ENCODE measurements at regions not wholly inside any gene's neighbourhood (a gene's known extent, or its start where the extent isn't known, plus 50 kb on each side); places are given as distances from the start of the nearest gene placed in this dataset.

DNA sequence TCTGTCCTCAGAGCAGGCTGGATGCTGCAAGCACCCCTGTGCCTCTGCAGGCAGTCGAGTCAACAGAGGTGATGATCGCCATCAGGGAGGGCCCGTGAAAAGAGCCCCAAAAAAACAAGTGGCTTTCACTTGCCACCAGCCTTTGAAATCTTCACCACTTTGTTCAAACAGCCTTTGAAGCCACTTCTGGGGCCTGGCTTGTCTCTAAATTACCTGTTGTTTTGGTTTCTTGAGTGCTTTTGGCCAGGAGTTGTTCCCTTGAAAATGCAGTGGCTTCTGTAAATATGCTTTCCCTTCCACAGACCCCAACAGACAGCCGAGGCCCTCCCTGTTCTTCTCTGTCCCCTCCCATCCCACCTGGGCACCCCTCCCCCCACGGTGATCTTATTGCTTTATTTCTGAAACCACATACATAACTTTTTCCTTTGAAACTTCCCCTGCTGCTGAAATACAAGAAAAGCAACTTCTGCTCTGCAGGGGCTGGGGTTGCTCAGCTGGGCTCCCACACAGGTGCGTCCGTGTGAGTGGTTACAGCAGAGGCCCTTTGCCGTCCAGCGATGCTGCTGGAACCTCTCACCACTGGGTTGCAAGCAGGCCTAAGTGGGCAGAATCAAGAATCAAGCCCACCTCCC, 283.8 kb upstream of the SHH start:
- DNase-seq (no peak), ATAC-seq (replicated peaks) (peak in 1 of 2 donors; percentile 34)
- no peak overlapping the region for H3K4me3 Mint-ChIP-seq
- H3K27ac Mint-ChIP-seq: no peak overlapping the region
- H3K4me1 Mint-ChIP-seq: peaks cover 3 to 6% of the 10 kb centered on the region in 2 donors
- H3K36me3 Mint-ChIP-seq: no peaks in the 10 kb centered on the region
- H3K9me3 Mint-ChIP-seq: peaks cover 3 to 7% of the 10 kb centered on the region in 2 donors
- H3K27me3 Mint-ChIP-seq: peaks cover 9 to 17% of the 10 kb centered on the region in 2 donors

DNA sequence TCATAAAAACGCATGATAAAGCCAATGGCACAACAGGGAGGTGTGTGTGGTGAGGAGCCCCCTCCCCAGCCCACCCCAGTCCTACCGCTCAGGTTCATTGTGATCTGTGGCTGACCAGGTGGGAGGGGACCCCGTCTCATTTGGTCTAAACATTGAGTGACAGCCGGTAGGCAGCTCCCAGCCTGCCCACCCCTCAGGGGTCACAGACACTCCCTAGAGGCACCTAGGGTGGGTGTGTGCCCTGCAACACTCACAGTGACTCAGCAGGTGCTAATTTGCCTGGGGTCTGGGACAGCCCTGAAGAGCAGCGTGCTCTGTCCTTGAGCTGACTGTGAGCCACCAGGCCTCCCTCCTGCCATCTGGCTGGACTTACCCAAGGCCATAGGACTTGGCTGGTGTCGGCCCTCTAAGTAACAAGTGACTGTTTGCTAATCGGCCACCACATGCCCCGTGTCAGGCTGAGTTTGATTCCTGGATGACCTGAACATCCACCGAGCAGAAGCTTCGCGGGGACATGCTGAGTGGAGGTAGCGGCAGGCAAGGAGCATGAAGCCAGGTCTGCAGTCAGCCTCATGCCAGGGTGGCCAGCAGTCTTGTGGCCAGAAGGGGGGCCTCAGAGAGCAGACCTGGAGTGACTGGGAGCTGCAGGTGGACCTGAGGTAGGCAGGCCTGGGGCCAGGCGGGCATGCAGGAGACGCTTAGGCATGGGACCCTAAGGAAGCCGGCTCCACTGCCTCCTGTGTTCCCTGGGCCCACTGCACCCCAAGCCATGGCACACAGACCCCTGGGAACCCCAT, 282.3 kb upstream of the SHH start:
- H3K4me3 Mint-ChIP-seq: no peak overlapping the region
- peaks cover 9 to 17% of the 10 kb centered on the region in 2 donors for H3K27me3 Mint-ChIP-seq
- peaks cover 3 to 7% of the 10 kb centered on the region in 2 donors for H3K9me3 Mint-ChIP-seq
- peaks cover 3 to 6% of the 10 kb centered on the region in 2 donors for H3K4me1 Mint-ChIP-seq
- no peak for ATAC-seq (replicated peaks)
- DNase-seq: no peak
- H3K27ac Mint-ChIP-seq: no peak overlapping the region
- no peaks in the 10 kb centered on the region for H3K36me3 Mint-ChIP-seq

DNA sequence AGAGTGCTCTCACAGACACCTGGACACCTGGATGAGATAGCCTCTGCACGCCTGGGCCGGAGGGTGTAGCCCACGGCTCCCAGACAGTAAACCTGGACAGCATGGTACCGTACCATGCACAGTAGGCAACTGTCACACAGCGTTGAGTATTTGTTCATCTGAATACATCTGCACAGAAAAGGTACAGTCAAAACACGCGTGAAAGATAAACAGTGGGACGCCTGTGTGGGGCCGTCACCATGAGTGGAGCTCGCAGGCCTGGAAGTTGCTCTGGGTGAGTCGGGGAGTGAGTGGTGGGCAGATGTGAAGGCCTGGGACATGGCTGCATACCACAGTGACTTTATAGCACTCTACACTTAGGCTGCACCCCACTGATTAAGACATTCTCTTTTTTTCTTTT, 280.0 kb upstream of the SHH start:
- Mint-ChIP-seq H3K4me1 (peaks cover 3 to 6% of the 10 kb centered on the region in 2 donors), H3K27ac (no peak overlapping the region), H3K36me3 (no peaks in the 10 kb centered on the region), H3K4me3 (no peak overlapping the region), H3K27me3 (peaks cover 9 to 17% of the 10 kb centered on the region in 2 donors), H3K9me3 (peaks cover 3 to 7% of the 10 kb centered on the region in 2 donors)
- DNase-seq (no peak), ATAC-seq (replicated peaks) (no peak)

DNA sequence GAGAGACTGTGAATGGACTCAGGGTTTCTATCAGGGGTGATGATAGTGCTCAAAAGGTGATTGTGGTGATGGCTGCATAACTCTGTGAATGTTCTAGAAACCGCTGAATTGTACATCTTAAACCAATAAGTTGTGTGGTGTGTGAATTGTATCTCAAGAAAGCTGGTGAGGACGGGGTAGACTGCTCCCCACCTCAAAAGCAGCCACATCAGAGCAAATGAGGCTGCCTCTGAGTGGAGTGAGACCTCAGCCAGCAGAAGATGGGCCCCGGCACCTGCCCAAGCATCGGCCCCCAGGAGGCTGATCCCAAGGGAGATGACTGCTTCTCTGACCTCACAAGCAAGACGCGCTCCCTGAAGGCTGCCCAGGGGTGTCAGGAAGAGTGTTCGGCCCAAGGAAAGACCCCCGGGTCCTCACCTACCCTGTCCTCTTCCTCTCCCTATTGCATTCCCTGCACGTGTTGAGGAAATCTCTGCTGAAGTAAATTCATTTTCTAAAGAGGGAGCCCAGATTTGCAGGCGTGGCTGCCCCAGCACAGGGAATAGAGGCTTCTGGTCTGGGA, 279.3 kb upstream of the SHH start:
- ATAC-seq (replicated peaks): no peak
- Mint-ChIP-seq H3K27ac (no peak overlapping the region), H3K4me3 (no peak overlapping the region), H3K9me3 (peaks cover 3 to 7% of the 10 kb centered on the region in 2 donors), H3K36me3 (no peaks in the 10 kb centered on the region), H3K27me3 (peaks cover 9 to 11% of the 10 kb centered on the region in 2 donors), H3K4me1 (peaks cover 3 to 6% of the 10 kb centered on the region in 2 donors)
- no peak for DNase-seq

DNA sequence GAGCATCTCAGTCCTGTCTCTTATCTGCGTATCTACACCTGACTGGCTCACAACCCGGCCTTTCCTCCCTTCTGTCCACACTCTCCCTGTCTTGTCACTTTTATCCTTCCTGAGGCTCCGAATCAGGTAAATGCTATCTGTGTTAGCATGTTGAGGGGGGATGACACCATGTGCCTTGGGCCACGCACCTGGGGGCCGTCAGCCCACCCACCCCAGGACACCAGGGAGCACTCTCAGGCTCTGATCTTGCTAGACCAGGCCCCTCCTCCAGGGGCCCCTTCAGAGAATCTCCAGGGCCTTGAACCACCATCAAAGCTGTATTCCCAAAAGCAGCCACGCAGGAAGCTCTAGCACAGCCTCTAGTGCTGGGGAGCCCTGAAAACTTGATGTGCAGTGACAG, 278.7 kb upstream of the SHH start:
- no peaks in the 10 kb centered on the region for H3K36me3 Mint-ChIP-seq
- H3K27me3 Mint-ChIP-seq: peaks cover 6 to 9% of the 10 kb centered on the region in 2 donors
- ATAC-seq (replicated peaks) (no peak), DNase-seq (no peak)
- no peak overlapping the region for H3K27ac Mint-ChIP-seq
- H3K4me1 Mint-ChIP-seq: peaks cover 0 to under 1% of the 10 kb centered on the region in 2 donors
- peaks cover 3 to 7% of the 10 kb centered on the region in 2 donors for H3K9me3 Mint-ChIP-seq
- H3K4me3 Mint-ChIP-seq: no peak overlapping the region

DNA sequence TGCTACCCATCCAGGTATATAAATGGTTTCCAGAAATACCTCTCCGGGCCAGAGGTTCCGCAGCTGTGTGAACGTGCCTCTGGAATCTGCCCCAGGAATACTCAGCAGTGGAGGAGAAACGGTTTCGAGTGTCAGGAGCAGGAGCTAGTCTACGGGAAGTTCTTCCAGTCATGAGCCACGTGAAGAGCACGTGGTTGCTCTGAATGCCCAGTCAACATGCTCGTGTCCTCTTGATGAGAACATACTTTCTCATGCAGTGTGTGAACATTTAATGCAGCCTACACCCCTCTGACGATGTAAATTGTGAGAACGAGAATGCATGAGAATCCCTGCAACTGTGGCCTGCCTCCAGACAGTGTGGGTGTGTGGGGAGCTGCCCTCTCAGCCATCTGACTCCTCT, 277.0 kb upstream of the SHH start:
- Mint-ChIP-seq H3K9me3 (peaks cover 3 to 7% of the 10 kb centered on the region in 2 donors), H3K4me1 (no peaks in the 10 kb centered on the region), H3K27ac (no peak overlapping the region), H3K27me3 (peaks cover 6 to 9% of the 10 kb centered on the region in 2 donors), H3K36me3 (peaks cover 0 to 2% of the 10 kb centered on the region in 2 donors), H3K4me3 (no peak overlapping the region)
- DNase-seq (no peak), ATAC-seq (replicated peaks) (no peak)

DNA sequence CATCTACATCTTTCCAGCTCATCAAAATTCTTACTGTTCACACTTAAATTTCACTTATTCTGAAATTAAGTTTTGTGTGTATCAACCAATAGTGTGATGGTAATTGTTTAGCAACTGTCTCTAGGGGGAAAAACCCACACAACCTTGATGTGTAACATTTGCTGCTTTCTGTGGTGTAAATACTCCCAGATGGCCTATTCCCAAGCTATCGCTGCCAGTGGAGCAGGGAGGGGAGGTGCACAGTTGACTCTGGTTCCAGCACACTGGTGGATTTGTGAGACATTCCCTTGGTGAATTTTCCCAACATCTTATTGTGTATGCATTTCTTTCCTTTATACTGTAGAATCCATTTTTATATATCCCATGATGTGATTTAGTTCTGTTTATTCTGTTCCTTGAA, 275.9 kb upstream of the SHH start:
- no peak for ATAC-seq (replicated peaks)
- no peak overlapping the region for H3K4me3 Mint-ChIP-seq
- H3K27me3 Mint-ChIP-seq: no peaks in the 10 kb centered on the region
- H3K4me1 Mint-ChIP-seq: no peaks in the 10 kb centered on the region
- H3K9me3 Mint-ChIP-seq: peaks cover 0 to 3% of the 10 kb centered on the region in 2 donors
- peaks cover 0 to 2% of the 10 kb centered on the region in 2 donors for H3K36me3 Mint-ChIP-seq
- no peak overlapping the region for H3K27ac Mint-ChIP-seq
- no peak for DNase-seq

DNA sequence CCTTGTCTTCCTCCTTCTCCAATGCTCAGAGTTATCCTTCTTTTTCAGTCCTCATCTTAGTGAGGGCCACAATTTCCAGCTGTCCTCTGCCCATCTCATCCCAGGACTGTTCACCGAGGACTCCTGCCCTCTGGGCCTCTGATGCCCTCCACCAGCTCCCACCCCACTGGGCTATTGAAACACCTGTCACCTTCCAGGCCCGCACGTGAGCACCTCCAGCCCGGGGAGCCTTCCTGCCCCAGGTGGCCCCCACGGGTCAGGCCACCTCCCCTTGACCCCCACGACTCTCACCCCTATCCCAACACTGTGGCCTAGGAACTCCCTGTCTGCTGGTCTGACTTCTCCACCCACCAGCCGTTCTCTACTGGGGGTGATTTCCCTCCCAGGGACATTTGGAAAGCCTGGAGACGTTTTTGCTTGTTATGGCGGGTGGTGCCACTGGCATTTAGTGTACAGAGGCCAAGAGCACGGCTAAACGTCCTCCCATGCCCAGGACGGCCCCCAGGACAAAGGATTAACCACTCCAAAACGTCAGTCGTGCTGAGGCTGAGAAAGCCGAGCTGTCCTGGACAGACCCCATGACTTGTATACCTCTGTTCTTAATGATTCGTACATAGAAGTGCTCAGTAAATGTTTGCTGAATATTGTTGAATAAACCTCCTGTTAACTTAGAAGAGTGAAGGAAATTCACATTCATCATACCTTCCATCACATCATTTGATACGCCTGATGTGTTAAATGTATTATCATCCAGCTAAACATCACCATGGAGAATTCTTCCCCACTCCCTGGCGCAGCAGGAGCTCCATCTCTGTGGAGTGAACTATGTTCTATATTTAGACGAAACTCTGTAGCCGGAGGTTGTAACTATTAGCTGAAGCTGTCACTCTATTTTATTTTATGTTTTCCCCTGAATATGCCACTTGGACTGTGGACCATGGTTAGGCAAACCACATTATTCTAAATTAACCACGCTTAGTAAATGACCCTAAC, 270.1 kb upstream of the SHH start:
- Mint-ChIP-seq H3K36me3 (peaks cover 0 to 2% of the 10 kb centered on the region in 2 donors), H3K27me3 (no peaks in the 10 kb centered on the region), H3K4me3 (no peak overlapping the region), H3K4me1 (no peaks in the 10 kb centered on the region), H3K9me3 (peaks cover 0 to 3% of the 10 kb centered on the region in 2 donors), H3K27ac (no peak overlapping the region)
- ATAC-seq (replicated peaks): no peak
- no peak for DNase-seq

DNA sequence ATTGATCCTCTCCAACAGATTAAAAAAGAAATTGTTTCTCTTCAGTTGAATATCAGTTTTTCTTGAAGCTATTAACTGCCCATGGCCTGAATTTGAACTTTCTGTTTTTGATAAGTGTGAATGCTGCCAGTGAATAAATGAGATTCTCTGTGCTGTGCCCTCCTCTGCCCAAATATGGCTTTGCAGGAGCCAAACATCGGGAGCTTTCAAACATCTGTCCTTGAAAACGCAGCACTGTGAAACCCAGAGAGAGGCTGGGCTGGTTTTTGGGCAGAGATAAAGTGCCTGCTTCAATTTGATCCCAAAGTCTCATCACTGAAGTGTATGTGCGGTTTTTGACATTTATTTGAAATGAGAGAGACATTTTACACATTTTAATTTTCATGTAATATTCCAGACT, 268.3 kb upstream of the SHH start:
- no peak overlapping the region for H3K4me3 Mint-ChIP-seq
- DNase-seq (no peak), ATAC-seq (replicated peaks) (no peak)
- peaks cover 0 to 3% of the 10 kb centered on the region in 2 donors for H3K9me3 Mint-ChIP-seq
- H3K27me3 Mint-ChIP-seq: no peaks in the 10 kb centered on the region
- no peaks in the 10 kb centered on the region for H3K4me1 Mint-ChIP-seq
- peaks cover 0 to 2% of the 10 kb centered on the region in 2 donors for H3K36me3 Mint-ChIP-seq
- no peak overlapping the region for H3K27ac Mint-ChIP-seq

DNA sequence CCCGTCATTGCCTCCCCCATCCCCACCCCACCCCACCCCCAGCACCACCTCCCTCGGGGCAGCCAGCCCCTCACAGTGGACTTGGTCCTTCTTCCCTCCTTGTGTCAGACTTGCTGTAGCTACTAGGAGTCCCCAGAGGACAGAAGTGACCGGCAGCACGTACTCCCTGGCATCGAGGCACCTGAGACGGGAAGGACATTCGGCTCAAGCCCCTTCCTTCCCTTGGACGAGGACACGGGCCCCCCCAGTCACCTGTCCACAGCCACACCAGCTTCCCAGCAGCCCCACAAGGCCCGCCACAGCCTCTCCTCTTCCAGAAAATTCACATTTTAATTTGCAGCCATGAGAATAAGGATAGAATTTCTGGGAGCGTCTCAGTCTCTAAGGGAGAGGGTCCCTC, 267.8 kb upstream of the SHH start:
- H3K4me1 Mint-ChIP-seq: no peaks in the 10 kb centered on the region
- H3K27ac Mint-ChIP-seq: no peak overlapping the region
- peaks cover 0 to 3% of the 10 kb centered on the region in 2 donors for H3K9me3 Mint-ChIP-seq
- H3K4me3 Mint-ChIP-seq: no peak overlapping the region
- H3K36me3 Mint-ChIP-seq: peaks cover 0 to 2% of the 10 kb centered on the region in 2 donors
- ATAC-seq (replicated peaks) (no peak), DNase-seq (no peak)
- H3K27me3 Mint-ChIP-seq: peaks cover 0 to 4% of the 10 kb centered on the region in 2 donors

DNA sequence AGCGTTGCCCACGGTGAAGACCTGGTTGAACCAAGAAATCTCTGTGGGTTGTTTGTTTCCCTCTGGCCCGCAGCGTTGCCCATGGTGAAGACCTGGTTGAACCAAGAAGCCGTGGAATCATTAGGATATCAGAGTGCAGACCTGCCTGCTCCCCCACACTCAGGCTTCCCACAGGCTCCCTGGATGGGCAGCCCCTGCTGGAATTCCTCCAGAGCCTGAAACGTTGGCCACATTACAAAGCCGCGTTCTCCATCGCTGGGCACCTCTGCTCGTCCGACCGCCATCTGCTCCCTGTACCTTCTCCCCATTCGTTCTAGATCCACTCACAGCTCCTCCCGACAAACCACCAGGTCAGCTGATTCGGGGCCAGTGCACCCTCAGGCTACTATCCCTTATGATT, 266.9 kb upstream of the SHH start:
- peaks cover 0 to 9% of the 10 kb centered on the region in 2 donors for H3K27me3 Mint-ChIP-seq
- H3K4me1 Mint-ChIP-seq: no peaks in the 10 kb centered on the region
- H3K4me3 Mint-ChIP-seq: no peak overlapping the region
- DNase-seq (no peak), ATAC-seq (replicated peaks) (no peak)
- peaks cover 0 to 3% of the 10 kb centered on the region in 2 donors for H3K9me3 Mint-ChIP-seq
- H3K27ac Mint-ChIP-seq: no peak overlapping the region
- H3K36me3 Mint-ChIP-seq: no peaks in the 10 kb centered on the region

DNA sequence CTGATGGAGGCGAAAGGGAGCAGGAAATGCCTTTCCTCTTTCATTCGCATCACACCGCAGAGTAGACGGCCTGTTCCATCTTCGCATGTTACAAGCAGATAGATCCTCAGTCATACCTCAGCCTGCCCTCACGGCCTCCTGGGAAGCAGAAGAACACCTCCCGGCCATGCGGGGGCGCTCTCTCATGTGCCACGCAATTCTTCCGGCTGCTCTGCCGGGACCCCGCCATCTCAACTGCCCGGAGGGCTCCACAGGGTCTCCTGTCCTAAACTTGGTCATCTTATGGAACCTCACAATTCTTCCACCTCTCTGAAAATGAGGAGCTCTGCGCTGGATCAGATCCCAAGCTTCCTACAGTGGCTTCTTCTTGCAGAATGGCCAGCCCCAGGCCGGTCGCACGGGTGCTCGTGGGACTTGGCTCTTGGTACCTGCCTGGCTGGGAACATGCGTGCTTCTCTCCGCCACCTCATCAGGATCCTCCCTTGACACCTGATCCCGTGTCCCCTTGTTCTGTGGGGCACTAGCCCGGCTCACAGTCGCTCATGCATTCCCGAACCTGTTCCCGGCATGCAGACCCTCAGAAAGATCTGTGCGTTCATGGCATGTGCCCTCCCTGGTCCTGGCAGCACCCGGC, 262.8 kb upstream of the SHH start:
- H3K36me3 Mint-ChIP-seq: no peaks in the 10 kb centered on the region
- ATAC-seq (replicated peaks) (no peak), DNase-seq (no peak)
- no peaks in the 10 kb centered on the region for H3K4me1 Mint-ChIP-seq
- H3K4me3 Mint-ChIP-seq: no peak overlapping the region
- no peaks in the 10 kb centered on the region for H3K9me3 Mint-ChIP-seq
- no peak overlapping the region for H3K27ac Mint-ChIP-seq
- H3K27me3 Mint-ChIP-seq: peaks cover 2 to 9% of the 10 kb centered on the region in 2 donors

DNA sequence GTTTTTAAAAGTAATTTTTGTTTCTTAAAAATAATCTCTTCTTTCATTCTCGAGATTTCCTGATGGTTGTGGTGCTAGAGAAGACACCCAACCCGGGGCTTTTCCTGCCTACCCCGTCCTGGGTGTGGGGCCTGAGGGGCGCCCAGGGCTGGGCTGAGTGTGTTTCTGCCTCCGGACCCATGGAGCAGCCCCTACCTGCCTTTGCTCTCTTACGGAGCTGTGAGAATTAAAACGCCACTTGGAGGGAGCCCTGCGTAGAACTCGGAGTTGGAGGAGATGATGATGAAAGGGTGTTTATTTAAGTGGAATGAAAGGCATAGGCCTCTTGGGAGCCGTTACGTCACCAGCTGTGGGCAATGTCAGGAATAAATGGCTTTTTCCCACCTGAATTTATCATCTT, 261.8 kb upstream of the SHH start:
- Mint-ChIP-seq H3K27me3 (peaks cover 6 to 9% of the 10 kb centered on the region in 2 donors), H3K4me1 (no peaks in the 10 kb centered on the region), H3K4me3 (no peak overlapping the region), H3K36me3 (no peaks in the 10 kb centered on the region), H3K9me3 (no peaks in the 10 kb centered on the region), H3K27ac (peak overlapping the region; percentile 59)
- no peak for DNase-seq
- no peak for ATAC-seq (replicated peaks)
